Right lobe of liver (tissue), 6 donors: ENCODE measurements at regions not wholly inside any gene's neighbourhood (a gene's known extent, or its start where the extent isn't known, plus 50 kb on each side); places are given as distances from the start of the nearest gene placed in this dataset.

Experiments used
- ATAC-seq, 4 donors: fragments of 200-7000 bp; cut with Tn5 transposase; one replicate each; pipeline ENCODE4 v1.9.1; 2020; ENCODE audit warnings: mild to moderate bottlenecking in 4 of 4, moderate library complexity in 4 of 4
- DNase-seq, 3 donors: peaks; one replicate each; pipeline ENCODE4 v3.0.0-alpha.2; 2020
- H3K27ac ChIP-seq, 3 donors: fragments of 200-600 bp; one replicate each; pipeline ENCODE4 v1.8.0; 2022
- H3K27me3 ChIP-seq, 2 donors: fragments of 200-600 bp; one replicate each; pipeline ENCODE4 v1.8.0; 2022
- H3K36me3 ChIP-seq, 4 donors: fragments of 200-600 bp; sonication (generic) in 1 of 4; one replicate each; pipeline versions ENCODE4 v1.5.1 to v1.8.0; 2017 to 2022; ENCODE audit warnings: control low read depth in 1 of 4
- H3K4me1 ChIP-seq, 4 donors: fragments of 200-600 bp; sonication (generic) in 1 of 4; one replicate each; pipeline versions ENCODE4 v1.5.1 to v1.8.0; 2017 to 2022; ENCODE audit warnings: control low read depth in 1 of 4
- H3K4me3 ChIP-seq, 3 donors: fragments of 200-600 bp; one replicate each; pipeline ENCODE4 v1.8.0; 2022
- H3K9me3 ChIP-seq, 4 donors: fragments of 200-600 bp; sonication (generic) in 1 of 4; one replicate each; pipeline versions ENCODE4 v1.5.1 to v1.8.0; 2017 to 2022; ENCODE audit warnings: control low read depth in 1 of 4
- CTCF ChIP-seq, 4 donors: fragments of 200-600 bp in 3 of 4; fragments of 450-650 bp in 1 of 4; IDR thresholded peaks; one replicate each; pipeline versions ENCODE4 v1.5.1 to v1.8.0; 2016 to 2022; ENCODE audit warnings: antibody characterized with exemption in 4 of 4, mild to moderate bottlenecking in 2 of 4
- POLR2A ChIP-seq: fragments of 450-650 bp; IDR thresholded peaks from one replicate; pipeline ENCODE4 v1.6.1; 2017; ENCODE audit warnings: antibody characterized with exemption, mild to moderate bottlenecking
- WGBS: methylation state at CpG from one replicate; pipeline ENCODE4 v1.1.6; 2018; ENCODE audit warnings: low coverage, low lambda C conversion rate; ENCODE audit not compliant: insufficient coverage; ENCODE audit errors: missing lambda C conversion rate; 5-methylcytosine and 5-hydroxymethylcytosine counted together
- intact Hi-C, 2 donors: fragments of 100-400 bp; cut with DNase I; formaldehyde crosslinking; loops; one replicate each; pipeline versions ENCODE4 v1.11.2 to v1.14.1; 2022
- donor health status: DM: no; HTN: yes; CAD: no.
- donor health status: DM: no; HTN: no; CAD: no.
- donor health status: DM: no; HTN: no; CAD: no.
- donor health status: DM: no; HTN: yes; CAD: no.
- donor health status: DM: no; HTN: yes; CAD: no.

GRCh38 chr1:214215583-214215982 is 65.4 kb upstream of the SMYD2 start:
- Histone ChIP-seq H3K27me3 (no peaks in the 10 kb centered on the region), H3K4me1 (peaks cover 0 to 9% (median 3%) of the 10 kb centered on the region in 4 donors), H3K9me3 (no peaks in the 10 kb centered on the region), H3K27ac (no peak overlapping the region), H3K4me3 (no peak overlapping the region), H3K36me3 (no peaks in the 10 kb centered on the region)
- ATAC-seq (no peak), DNase-seq (no peak)
- TF ChIP-seq POLR2A (no peak), CTCF (IDR thresholded peaks at IDR 0.05) (no peak)
- intact Hi-C loops = loop anchor here in 1 of 2 donors (5.0 kb wide), 1 partner anchor 117 kb away; no protein-coding TSS in a partner anchor
- 89% methylated on average over 3 of the region's 3 CpGs for WGBS

DNA sequence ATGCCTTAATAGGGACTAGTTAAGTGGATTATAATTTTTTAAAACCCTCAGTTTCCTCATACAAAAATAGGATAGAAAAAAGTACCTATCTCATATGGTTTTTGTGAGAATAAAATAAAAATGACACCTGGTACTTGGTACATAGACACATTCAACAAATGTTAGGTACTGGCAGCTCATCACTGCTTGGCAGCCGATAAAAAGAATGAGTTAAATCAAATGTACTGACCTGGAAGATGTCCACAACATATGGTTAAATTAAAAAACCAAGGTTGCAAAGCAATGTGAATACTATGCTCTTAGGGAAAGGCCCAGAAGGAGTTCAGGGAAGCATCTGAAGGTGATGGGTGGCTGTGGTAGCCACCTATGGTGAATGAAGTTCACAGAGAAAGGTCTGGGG is 64.9 kb upstream of the SMYD2 start:
- Histone ChIP-seq H3K27me3 (no peaks in the 10 kb centered on the region), H3K9me3 (no peaks in the 10 kb centered on the region), H3K4me3 (no peak overlapping the region), H3K4me1 (peaks cover 0 to 9% (median 3%) of the 10 kb centered on the region in 4 donors), H3K27ac (no peak overlapping the region), H3K36me3 (no peaks in the 10 kb centered on the region)
- ATAC-seq (no peak), DNase-seq (no peak)
- TF ChIP-seq POLR2A (no peak), CTCF (IDR thresholded peaks at IDR 0.05) (no peak)
- intact Hi-C loops = loop anchor here in 1 of 2 donors (5.0 kb wide), 1 partner anchor 116 kb away; no protein-coding TSS in a partner anchor
- 93% methylated on average over 1 of the region's 1 CpG for WGBS

GRCh38 chr1:214216779-214217178 is 64.2 kb upstream of the SMYD2 start:
- Histone ChIP-seq H3K4me1 (peaks cover 0 to 9% (median 3%) of the 10 kb centered on the region in 4 donors), H3K9me3 (no peaks in the 10 kb centered on the region), H3K27ac (no peak overlapping the region), H3K4me3 (no peak overlapping the region), H3K27me3 (no peaks in the 10 kb centered on the region), H3K36me3 (no peaks in the 10 kb centered on the region)
- TF ChIP-seq CTCF (IDR thresholded peaks at IDR 0.05) = no peak
- TF ChIP-seq POLR2A = no peak
- intact Hi-C loops = loop anchor here in 1 of 2 donors (5.0 kb wide), 1 partner anchor 116 kb away; no protein-coding TSS in a partner anchor
- DNase-seq (no peak), ATAC-seq (peak; percentile 31 to 62 (median 42))

- intact Hi-C loops = loop anchor here in 1 of 2 donors (5.0 kb wide), 1 partner anchor 112 kb away; no protein-coding TSS in a partner anchor
- peak; percentile 82 to 90 (median 88) for ATAC-seq
Measured at GRCh38 chr1:214219902-214220301, 61.1 kb upstream of the SMYD2 start.

More at GRCh38 chr1:214219902-214220301, 61.1 kb upstream of the SMYD2 start:
- Histone ChIP-seq H3K9me3 (no peaks in the 10 kb centered on the region), H3K4me3 (no peak overlapping the region), H3K27ac (no peak overlapping the region), H3K4me1 (peaks cover 0 to 9% (median 3%) of the 10 kb centered on the region in 4 donors), H3K27me3 (no peaks in the 10 kb centered on the region), H3K36me3 (no peaks in the 10 kb centered on the region)
- TF ChIP-seq POLR2A (no peak), CTCF (IDR thresholded peaks at IDR 0.05) (no peak)
- DNase-seq = no peak
- WGBS = 37% methylated on average over 4 of the region's 4 CpGs
